HG03103 (cell line): ENCODE measurements at regions not wholly inside any gene's neighbourhood (a gene's known extent, or its start where the extent isn't known, plus 50 kb on each side); places are given as distances from the start of the nearest gene placed in this dataset.
"Not testable (repeated sequence)": the region's sequence is repeated elsewhere in the genome, so short reads cannot be mapped to it uniquely, and the experiment has no call there.

ENCODE experiments used
- ATAC-seq: cut with Tn5 transposase; IDR thresholded peaks from one replicate; pipeline ENCODE4 v1.9.1; 2021; ENCODE audit warnings: low read depth; ENCODE audit not compliant: unreplicated experiment

DNA sequence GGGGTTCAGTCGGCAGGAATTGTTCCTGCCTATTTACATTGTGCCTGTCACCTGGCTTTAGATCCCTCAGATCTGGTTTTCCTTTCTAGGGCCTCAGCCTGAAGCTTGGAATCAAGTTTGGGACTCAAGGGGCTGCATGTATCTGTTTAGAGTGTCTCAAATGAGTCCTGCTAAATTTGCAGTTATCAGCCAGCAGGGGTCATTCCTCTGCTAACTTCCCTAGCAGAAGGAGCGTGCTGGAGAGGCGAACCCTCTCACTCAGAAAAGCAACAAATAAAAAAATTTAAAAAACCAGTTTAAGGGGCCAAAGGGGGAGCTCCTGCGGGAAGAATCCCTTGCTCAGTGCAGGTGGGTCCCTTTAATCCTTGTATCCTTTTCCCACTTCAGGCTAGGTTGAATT, 1220.2 kb downstream of the JRKL start:
- no peak for ATAC-seq

DNA sequence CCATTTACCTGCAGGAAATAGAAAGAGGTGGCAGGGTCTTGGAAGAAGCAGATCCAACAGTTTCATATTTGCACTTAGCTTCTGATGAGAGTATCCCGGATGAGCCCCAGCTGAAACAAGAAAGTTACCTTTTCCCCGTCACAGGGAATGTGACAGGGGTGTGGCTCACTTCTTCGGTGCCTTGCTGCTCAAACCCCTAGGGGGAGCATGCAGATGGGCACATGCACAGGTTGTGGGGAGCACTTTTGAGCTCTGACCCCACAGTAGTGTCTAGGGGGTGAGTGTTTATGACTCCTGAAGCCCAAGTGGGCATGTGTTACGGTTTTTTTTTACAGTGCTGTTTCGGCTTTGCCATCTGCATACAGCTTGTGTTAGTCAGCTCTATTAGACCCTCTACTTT, 1221.0 kb downstream of the JRKL start:
- ATAC-seq = no peak

DNA sequence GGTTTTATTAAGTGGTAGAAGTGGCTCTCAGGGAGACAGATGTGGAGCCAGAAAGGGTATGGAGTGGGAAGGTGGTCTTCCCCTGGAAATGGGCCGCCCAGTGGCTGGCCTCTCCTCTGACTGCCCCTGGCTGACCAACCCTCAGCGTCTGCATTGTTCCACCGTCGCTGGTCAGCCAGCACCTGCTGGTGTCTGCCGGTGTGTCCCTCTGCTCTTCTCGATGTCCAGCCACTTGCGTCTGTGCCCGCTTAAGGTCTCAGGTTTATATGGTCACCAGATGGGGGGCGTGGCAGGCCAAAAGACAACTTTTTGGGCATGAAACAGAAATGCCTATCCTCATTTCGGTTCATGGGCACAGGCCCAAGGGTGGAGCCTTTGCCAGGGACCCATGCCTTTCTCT, 1221.5 kb downstream of the JRKL start:
- no peak for ATAC-seq

DNA sequence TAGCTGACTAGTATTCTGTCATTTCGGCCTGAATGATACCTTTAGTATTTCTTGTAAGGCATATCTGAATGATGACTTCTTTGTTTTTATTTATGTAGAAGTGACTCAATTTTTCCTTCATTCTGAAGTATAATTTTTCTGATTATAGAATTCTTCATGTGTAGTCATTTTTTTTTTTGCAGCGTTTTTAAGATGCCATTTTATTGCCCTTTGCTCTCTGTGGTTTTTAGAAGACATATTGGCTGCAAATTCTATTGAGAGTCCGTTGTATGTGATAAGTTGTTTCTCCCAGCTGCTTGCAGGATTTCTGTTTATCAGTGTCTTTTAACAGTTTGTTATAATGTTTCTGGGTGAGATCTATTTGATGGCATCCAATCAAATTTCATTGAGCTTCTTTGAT, 1224.8 kb downstream of the JRKL start:
- ATAC-seq = no peak

DNA sequence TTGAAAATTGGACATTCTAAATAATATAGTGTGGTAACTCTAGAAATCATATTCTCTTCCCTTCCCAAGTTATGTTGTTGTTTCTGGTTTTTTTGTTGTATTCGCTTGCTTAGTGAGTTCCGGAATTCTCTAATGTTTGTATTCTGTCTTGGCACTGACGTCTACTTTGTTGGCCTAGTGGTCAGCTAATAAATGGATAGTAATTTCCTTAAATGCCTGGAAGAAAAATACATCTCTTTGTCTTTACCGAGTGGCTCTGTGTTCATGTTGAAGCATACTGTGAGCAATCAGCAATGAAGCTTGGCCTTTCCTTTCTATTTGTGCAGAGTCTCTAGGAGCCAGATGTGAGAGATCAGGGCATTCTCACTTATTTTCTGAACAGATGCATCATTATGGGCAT, 1225.7 kb downstream of the JRKL start:
- no peak for ATAC-seq

DNA sequence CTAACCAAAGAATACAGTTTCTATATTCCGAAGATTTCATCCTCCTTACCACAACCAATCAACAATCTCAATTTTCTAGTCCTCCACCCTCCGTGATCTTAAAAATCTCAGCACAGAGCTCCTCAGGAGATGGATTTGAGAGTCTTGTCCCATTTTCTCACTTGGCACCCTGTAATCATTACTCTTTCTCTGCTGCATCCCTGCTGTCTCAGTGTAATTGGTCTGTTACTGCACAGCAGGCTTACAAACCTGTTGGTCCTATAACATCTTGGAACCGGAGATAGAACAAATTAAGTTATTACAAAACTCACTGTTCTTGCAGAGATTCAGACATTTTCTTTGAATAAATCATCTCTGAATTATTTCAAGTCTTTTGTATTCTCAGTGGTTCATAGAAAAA, 1227.2 kb downstream of the JRKL start:
- ATAC-seq = no peak

DNA sequence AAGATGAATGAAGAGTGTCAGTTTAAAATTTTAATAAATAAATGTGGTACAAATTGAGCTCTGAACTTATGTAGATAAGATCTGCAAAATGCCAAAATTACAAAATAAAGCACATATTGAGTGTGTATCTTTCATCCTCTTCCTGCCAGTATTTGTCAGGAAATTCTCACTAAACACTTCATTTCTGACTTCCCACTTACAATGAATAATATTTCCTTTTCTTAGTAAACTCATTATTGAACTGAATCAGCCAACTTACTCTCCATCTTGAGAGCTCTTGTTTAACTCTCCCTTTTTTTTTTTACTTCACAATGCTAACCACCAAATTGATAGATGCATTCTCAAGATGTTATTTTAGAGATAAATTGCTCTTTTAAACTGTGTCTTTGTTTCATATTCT, 1230.2 kb downstream of the JRKL start:
- ATAC-seq = no peak

DNA sequence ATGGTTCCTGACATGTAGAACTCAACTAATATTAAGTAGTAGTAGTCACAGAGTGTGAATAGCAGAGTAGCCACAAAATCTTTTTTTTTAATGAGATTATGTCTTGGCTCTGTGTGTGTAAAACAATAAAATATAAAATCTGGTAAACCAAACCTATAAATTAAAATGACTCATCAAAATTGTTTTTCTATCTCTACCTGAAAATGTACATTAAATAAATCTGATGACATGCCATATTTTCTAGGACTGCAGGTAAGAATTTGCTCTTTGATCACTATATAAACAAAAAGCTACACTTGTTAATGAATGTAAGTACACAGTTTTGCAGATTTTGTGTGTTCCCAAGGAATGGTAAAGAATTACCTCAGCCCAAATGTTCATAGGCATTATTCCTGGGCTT, 1231.5 kb downstream of the JRKL start:
- ATAC-seq = no peak

DNA sequence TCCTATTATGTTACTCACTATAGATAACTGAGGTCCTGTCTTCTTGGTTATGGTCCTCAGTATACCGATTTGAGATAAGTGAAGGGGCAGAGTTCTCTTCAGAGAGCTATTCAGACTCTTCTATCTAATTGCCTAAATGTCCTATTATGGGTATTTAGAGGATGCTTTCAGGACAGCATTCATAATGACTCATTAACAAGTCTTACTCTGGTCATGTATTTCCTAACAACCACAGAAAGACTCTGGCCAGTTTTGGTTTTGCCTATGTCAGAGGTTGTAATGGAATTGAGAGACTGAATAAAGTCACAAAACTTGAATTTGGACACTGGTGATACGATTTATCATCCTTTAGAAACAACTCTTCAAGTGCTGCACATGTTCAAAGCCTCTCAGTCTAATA, 1233.0 kb downstream of the JRKL start:
- ATAC-seq = no peak

DNA sequence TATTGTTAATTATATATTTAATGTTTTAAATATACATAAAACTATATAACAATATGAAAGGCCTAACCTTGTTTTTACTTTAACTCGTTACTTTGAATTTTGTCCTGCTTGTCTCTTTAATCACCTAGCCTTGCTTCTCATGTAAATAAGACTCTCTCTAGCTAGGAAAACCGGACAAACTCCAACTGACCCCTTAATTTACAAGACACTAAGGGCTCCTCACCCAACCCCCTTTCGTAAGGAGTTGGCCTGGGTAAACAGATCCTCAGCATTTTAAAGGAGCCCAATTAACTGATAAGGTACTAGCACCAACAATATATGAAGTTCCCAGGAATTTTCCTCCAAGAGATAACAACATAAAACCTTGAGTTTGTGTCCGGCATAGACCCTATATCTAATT, 1246.9 kb downstream of the JRKL start:
- ATAC-seq = not testable (repeated sequence)

DNA sequence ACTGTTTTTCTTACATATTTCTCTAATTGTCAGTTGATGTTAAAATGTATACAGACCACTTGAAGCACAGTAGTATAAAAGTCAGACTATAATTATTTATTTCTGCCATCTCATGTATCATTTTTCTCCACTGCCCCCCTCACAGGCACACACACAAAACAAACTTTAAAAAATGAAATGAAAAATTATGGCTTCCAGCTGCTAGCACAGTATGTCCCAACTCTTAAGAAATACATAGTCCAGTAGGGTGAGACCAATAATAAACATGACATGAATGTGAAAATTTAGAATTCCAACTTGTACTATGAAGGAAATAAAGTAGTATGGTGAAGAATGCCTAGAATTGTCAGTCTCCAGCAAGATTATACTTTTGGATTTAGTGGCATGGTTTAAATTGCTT, 1247.9 kb downstream of the JRKL start:
- ATAC-seq = no peak

DNA sequence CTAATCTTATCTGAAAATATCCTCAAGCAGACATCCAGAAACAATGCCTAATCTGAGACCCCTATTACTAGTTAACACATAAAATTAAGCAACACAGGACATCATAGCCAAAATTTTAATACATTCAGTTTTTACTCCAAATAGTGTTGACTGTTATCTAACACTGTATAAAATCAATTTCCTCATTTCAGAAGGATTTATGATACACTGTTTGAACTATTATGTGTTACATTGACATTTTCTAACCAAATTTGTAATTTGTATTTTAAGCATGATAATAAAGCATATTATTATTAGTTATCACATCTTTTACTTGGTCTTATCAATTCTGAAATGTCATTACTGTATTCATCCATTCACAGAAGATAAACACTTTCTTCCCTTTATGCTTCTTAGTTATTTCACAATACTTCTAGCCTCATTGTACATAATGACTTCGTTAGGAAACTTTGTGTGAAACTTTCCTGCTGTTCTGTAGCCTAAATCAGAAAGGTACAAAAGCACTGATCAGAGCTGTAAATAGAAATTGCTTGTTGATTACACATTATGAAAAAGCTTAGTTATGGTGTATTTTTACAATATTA, 1248.9 kb downstream of the JRKL start:
- no peak for ATAC-seq

DNA sequence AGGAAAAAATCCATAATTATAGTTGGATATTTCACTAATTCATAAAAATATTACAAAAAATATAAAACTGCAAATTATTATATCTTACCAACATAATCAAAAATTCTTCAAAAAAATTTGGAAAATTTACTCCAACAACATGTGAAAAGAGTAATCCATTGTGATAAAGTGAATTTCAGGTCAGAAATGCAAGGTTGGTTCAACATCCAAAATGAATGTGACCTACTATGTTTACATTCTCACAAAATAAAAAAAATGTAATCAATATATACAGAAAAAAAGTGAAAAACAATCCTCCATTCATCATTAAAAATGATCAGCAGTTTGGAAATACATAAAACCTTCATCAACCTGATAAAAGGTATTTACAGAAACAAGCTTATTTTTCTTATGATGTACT, 1252.2 kb downstream of the JRKL start:
- no peak for ATAC-seq

DNA sequence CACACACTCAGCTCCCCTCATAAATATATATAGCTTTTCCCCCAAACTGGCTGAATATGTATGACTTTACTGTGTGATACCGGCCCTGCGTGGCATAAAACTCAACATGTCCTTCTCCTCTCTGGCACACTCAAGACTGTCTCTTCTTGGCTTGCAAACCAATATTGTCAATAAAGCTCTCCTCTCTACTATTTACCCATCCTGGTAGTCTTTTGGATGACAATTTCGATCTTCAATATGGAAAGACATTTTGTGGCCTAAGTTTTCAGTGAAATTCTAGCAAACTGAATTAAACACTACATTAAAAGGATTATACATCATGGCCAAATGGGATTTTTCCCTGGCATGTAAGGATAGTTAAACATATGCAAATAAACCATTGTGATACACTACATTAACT, 1255.9 kb downstream of the JRKL start:
- ATAC-seq = no peak

DNA sequence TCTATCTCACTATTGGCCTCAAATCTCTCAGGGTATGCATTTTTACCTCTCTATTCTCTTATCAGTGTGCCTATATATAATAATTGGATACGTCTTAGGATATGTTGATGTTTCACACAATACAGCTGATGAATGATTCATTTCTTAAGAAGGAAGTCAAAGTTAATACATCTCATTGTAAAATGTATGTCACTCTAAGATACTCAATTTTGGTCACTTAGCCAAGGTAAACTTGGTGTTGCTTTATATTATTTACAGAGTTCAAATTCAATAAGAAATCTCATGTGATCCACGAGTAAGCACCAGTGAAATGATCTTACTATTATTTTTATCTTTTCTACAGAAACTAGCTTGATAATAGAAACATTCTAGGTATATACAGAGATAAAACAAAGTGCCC, 1266.5 kb downstream of the JRKL start:
- no peak for ATAC-seq

DNA sequence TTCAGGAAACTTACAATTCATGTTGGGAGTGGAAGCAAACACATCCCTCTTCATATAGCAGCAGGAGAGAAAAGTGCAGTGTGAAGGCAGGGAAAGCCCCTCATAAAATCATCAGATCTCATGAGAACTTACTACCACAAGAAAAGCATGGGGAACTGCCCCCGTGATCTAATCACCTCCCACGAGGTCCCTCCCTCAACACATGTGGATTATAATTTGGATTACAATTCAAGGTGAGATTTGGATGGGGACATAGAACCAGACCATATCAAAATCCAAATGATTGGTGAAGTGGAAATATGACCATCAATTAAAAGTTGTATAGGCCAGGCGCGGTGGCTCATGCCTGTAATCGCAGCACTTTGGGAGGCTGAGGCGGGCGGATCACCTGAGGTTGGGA, 1268.0 kb downstream of the JRKL start:
- no peak for ATAC-seq

DNA sequence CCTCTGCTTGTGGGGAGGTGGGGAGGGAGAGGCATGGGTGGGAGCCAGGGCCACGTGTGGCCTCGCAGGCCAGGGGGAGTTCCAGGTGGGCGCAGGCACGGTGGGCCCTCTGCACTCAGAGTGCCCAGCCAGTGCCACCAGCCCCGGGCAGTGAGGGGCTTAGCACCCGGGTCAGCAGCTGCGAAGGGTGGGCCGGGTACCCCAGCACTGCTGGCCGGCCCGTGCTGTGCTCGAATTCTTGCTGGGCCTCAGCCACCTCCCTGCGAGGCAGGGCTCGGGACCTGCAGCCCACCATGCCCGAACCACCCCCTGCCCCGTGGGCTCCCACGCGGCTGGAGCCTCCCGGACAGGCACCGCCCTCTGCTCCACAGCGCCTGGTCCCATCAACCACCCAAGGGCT, 1277.2 kb downstream of the JRKL start:
- ATAC-seq = no peak

DNA sequence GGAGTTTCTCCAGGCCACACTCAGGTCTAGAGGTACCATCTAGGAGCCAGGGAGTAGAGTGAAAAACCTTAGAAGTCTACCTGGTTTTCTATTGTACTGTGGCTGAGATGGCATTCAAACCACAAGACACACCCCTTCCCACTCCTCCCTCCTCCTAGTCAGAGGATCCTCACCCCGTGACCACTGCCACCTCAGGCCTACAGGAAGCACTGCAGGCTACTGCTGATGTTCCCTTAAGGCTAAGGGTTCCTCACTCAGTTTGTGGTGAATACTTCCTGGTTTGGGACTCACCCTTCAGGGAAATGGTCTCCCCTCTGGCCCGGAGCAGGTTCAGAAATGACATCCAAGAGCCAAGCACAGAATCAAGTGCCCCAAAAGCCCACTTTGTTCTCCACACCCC, 1293.9 kb downstream of the JRKL start:
- ATAC-seq = no peak

DNA sequence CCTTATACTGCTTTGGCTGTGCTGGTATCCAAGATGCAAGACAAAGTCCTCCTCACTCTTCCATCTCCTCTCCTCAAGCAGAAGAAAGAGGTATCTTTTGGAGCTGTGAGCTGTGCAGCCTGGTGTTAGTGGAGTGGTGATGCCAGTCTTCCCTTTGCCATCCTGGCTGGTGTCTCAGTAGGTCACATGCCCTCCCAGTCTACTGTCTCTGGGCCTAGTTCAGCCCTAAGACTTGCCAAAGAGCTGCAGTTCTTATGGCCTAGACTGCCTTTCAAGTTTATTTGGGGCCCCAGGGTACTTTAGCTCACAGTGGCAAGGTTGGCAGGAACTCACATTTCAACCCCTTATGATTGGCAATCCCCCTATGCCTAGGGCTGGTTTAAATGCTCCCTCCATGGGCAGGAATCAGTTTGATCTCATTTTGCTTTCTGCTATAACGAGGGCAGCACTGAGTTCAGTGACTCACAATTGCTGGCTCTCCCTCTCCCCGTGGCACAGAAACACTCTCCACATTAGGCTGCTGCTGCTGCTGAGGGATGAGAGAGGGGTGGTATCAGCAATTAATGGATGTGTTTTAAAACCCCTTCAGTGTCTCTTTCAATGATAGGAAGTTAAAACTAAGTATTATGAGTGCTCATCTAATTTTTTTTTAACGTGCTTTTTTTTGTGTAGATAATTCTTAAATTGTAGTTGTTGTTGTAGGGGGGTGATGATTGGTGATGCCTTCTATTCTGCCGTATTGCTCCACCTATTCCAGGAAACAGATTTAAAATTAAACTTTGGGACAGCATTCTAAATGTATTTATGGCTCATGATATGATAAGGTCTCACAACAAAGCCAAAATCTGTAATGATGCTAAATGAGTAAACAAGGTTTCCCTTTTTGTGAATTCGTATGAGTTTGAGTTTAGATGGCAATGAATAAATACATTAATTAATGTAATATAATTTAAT, 1295.0 kb downstream of the JRKL start:
- no peak for ATAC-seq

DNA sequence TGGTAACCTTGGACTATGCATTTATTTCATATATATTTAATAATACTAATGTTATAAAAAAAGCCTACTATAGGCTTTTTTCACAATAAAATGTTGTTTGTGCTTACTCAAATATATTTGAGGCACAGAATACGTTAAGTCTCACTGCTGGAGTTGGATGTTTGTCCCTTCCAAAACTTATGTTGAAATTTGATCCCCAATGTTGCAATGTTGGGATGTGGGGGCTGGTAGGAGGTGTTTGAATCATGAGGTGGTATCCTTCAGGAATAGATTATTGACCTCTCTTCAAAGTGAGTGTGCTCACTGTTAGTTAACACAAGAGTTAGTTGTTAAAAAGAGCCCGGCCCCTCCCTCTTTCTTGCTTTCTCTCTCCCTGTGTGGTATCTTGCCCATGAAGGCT, 1295.9 kb downstream of the JRKL start:
- ATAC-seq = no peak

DNA sequence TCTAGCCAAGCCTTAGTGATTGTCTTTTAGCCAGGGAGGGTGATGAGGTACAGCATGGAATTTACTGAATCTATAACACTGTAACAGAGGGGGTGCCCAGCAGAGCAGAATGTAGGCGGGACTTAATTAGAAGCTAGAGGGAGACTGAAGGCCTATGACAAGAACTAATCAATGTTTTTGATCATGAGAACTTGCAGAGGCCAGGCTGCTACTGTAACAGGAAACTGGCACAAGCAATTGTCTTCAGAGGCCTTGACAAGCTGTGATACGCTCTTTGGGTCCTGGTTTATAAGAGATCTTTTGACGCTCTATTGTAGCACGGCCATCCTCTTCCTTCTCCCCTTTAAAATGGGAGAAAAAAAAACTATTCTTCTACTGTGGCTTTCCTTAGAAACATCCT, 1297.3 kb downstream of the JRKL start:
- ATAC-seq = no peak

DNA sequence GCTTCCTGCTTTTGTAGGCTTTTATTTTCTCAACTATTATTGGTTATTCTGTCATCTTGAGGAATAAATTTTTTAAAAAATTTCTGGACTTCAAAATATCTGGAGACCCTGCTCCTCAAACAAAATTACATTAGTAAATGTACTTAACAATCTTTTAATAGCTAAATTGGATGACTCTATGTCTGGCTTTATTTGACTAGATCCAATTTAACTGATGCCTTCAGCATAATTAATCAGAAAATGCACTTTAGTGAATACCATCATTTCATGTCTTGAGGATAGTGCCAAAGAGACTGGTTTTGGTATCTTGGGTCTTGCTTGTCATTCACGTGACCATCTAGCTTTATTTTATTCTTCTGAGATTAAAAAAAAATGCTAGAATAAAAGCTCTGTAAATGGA, 1301.2 kb downstream of the JRKL start:
- no peak for ATAC-seq
